ENCODE measurements at regions not wholly inside any gene's neighbourhood (a gene's known extent, or its start where the extent isn't known, plus 50 kb on each side); places are given as distances from the start of the nearest gene placed in this dataset.
A peak's percentile ranks its signal among the peaks of the same experiment; 100 is the strongest.

DNA sequence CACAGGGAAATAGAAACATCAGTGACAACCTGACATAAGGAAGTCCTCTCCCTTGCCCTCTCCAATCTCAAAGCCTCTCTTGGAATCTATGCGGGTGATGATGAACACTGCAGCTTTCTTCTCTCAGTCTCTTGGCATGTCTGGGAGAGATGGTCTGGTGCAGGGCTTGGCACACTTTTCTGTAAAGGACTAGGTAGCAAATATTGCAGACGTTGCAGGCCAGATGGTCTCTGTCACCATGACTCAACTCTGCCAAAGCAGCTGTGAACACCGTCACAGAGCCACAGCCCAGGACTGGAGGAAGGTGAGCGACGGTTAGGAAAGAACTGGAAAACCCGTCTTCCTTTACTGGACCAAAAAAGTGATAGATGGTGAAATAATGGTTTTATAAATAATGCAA lies 591.0 kb upstream of the TMEM132C start:
- WGBS, 5 donors: 72 to 86% (median 79%) methylated on average over 6 of the region's 6 CpGs
- no peaks in the 10 kb centered on the region for H3K36me3 ChIP-seq
- H3K4me1 ChIP-seq: no peaks in the 10 kb centered on the region
- intact Hi-C loops (cut with DNase I; ENCODE audit: low total_unique reads): no loop called here
- DNase-seq: no peak
- no peak overlapping the region for H3K4me3 ChIP-seq
- no peaks in the 10 kb centered on the region for H3K9me3 ChIP-seq
- TF ChIP-seq EP300 (IDR thresholded peaks at IDR 0.05) (no peak), CTCF (IDR thresholded peaks at IDR 0.05) (no peak), POLR2A (IDR thresholded peaks at IDR 0.05) (no peak)
- no peaks in the 10 kb centered on the region for H3K27me3 ChIP-seq
- H3K27ac ChIP-seq: no peak overlapping the region

GRCh38 chr12:127677537-127678131 lies 589.3 kb upstream of the TMEM132C start:
- Histone ChIP-seq H3K36me3 (no peaks in the 10 kb centered on the region), H3K4me1 (no peaks in the 10 kb centered on the region), H3K4me3 (no peak overlapping the region), H3K9me3 (no peaks in the 10 kb centered on the region), H3K27me3 (no peaks in the 10 kb centered on the region), H3K27ac (no peak overlapping the region)
- peak in 5 of 7 experiments; percentile 63 to 76 (median 72) for TF ChIP-seq CTCF (IDR thresholded peaks at IDR 0.05)
- TF ChIP-seq POLR2AphosphoS5 (IDR thresholded peaks at IDR 0.05): no peak
- no peak for TF ChIP-seq POLR2A (IDR thresholded peaks at IDR 0.05)
- no peak for TF ChIP-seq EP300 (IDR thresholded peaks at IDR 0.05)
- peak; percentile 77 to 89 for DNase-seq
- intact Hi-C loops (cut with DNase I; ENCODE audit: low total_unique reads): no loop called here
- WGBS, 5 donors: 19 to 24% (median 22%) methylated on average over 10 of the region's 10 CpGs

DNA sequence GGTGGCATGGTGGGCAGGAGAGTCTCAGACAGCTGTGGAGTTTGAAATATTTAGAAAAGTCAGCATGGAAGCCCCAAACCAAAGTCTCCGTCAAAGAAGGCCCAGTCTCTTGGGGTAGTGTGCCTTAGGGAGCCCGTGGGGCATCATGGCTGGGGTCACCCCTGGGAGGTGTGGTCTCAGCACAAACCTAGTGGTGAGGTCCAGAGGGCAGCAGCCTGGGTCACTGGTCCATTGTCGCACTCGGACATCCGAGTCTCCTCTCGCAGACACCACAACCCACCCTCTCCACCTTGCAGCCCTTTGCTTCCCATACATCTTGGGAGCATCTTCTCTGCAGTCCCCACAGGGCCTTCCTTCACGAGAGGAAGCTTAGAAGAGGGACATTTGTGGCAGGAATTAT lies 588.0 kb upstream of the TMEM132C start:
- no peaks in the 10 kb centered on the region for H3K9me3 ChIP-seq
- intact Hi-C loops (cut with DNase I; ENCODE audit: low total_unique reads): no loop called here
- H3K27ac ChIP-seq: no peak overlapping the region
- H3K4me3 ChIP-seq: no peak overlapping the region
- H3K4me1 ChIP-seq: no peaks in the 10 kb centered on the region
- no peaks in the 10 kb centered on the region for H3K27me3 ChIP-seq
- no peak for DNase-seq
- WGBS, 5 donors: 71 to 87% (median 76%) methylated on average over 5 to 7 of the region's 7 CpGs
- H3K36me3 ChIP-seq: no peaks in the 10 kb centered on the region
- TF ChIP-seq EP300 (IDR thresholded peaks at IDR 0.05) (no peak), CTCF (IDR thresholded peaks at IDR 0.05) (no peak), POLR2A (IDR thresholded peaks at IDR 0.05) (no peak), POLR2AphosphoS5 (IDR thresholded peaks at IDR 0.05) (no peak)

DNA sequence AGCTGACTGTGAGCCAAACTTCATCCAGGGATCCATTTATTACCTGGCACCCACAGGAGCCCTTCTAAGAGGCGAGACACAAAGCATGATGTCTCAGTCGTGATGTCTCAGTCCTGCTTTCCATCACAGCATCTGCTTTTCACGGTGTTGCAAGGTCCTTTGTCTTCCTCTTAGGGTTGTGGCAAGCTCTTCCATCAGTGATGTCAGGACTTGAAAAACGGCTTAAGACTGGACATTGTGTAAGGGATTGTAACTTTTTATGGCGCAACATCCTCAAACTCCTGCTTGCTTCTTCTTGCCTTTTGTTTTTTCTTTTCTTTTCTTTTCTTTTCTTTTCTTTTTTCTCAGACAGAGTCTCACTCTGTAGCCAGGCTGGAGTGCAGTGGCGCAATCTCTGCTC lies 586.5 kb upstream of the TMEM132C start:
- no peak for DNase-seq

More for the DNA sequence above, 586.5 kb upstream of the TMEM132C start:
- Histone ChIP-seq H3K4me3 (no peak overlapping the region), H3K36me3 (no peaks in the 10 kb centered on the region), H3K4me1 (no peaks in the 10 kb centered on the region), H3K27me3 (no peaks in the 10 kb centered on the region), H3K27ac (no peak overlapping the region), H3K9me3 (no peaks in the 10 kb centered on the region)
- 73 to 87% (median 83%) methylated on average over 6 of the region's 6 CpGs for WGBS, 5 donors
- intact Hi-C loops (cut with DNase I; ENCODE audit: low total_unique reads): no loop called here
- TF ChIP-seq CTCF (IDR thresholded peaks at IDR 0.05) (no peak), POLR2A (IDR thresholded peaks at IDR 0.05) (no peak), POLR2AphosphoS5 (IDR thresholded peaks at IDR 0.05) (no peak), EP300 (IDR thresholded peaks at IDR 0.05) (no peak)

All from stomach (tissue), 8 donors.